CD4-positive, CD25-positive, alpha-beta regulatory T cell (primary cell): ENCODE measurements at regions not wholly inside any gene's neighbourhood (a gene's known extent, or its start where the extent isn't known, plus 50 kb on each side); places are given as distances from the start of the nearest gene placed in this dataset.

ENCODE experiments used
- ATAC-seq, 2 donors: fragments of 150-1000 bp; cut with Tn5 transposase; one replicate each; pipeline ENCODE4 v1.10.0; 2021; ENCODE audit warnings: low read depth in 2 of 2, moderate number of reproducible peaks in 2 of 2, moderate library complexity in 1 of 2
- DNase-seq, 3 donors: peaks; one replicate each; pipeline versions ENCODE4 v3.0.0 to v3.0.0-alpha.2; 2012 to 2022; ENCODE audit warnings: mixed read lengths in 1 of 3
- H3K27ac ChIP-seq: one replicate; pipeline ENCODE4 v1.7.0; 2013; ENCODE audit warnings: mild to moderate bottlenecking, low read length; ENCODE audit not compliant: insufficient read depth, poor library complexity, severe bottlenecking
- H3K27me3 ChIP-seq: one replicate; pipeline ENCODE4 v1.7.0; 2013; ENCODE audit warnings: low read length; ENCODE audit not compliant: control insufficient read depth, insufficient read depth
- H3K36me3 ChIP-seq: one replicate; pipeline ENCODE4 v1.7.0; 2013; ENCODE audit warnings: mild to moderate bottlenecking, low read length, moderate library complexity; ENCODE audit not compliant: control insufficient read depth, insufficient read depth
- H3K4me1 ChIP-seq: 2 replicates; pipeline ENCODE4 v1.7.0; 2013; ENCODE audit warnings: mild to moderate bottlenecking, low read length; ENCODE audit not compliant: insufficient read depth, control insufficient read depth, poor library complexity, severe bottlenecking
- H3K4me3 ChIP-seq: one replicate; pipeline ENCODE4 v1.7.0; 2013; ENCODE audit warnings: low read depth, mild to moderate bottlenecking, low read length, moderate library complexity
- H3K9me3 ChIP-seq, 2 experiments: 1 replicate in 1 of 2; 2 replicates in 1 of 2; pipeline ENCODE4 v1.7.0; 2013; ENCODE audit warnings: low read length in 2 of 2, mild to moderate bottlenecking in 1 of 2, moderate library complexity in 1 of 2; ENCODE audit not compliant: control insufficient read depth in 2 of 2
- H3K27ac Mint-ChIP-seq, 3 donors: one replicate each; pipeline ENCODE4 v1.8.0; 2020 to 2022; ENCODE audit warnings: mild to moderate bottlenecking in 3 of 3, mixed read lengths in 3 of 3, moderate library complexity in 2 of 3
- H3K27me3 Mint-ChIP-seq: one replicate; pipeline ENCODE4 v1.8.0; 2022; ENCODE audit warnings: mild to moderate bottlenecking, mixed read lengths
- H3K36me3 Mint-ChIP-seq: one replicate; pipeline ENCODE4 v1.8.0; 2020; ENCODE audit warnings: mixed read lengths
- H3K4me1 Mint-ChIP-seq, 4 donors: one replicate each; pipeline ENCODE4 v1.8.0; 2020 to 2022; ENCODE audit warnings: mixed read lengths in 4 of 4, mild to moderate bottlenecking in 1 of 4
- H3K4me3 Mint-ChIP-seq, 4 donors: one replicate each; pipeline ENCODE4 v1.8.0; 2020 to 2022; ENCODE audit warnings: mild to moderate bottlenecking in 4 of 4, mixed read lengths in 4 of 4, moderate library complexity in 3 of 4
- H3K9me3 Mint-ChIP-seq, 7 donors: one replicate each; pipeline ENCODE4 v1.8.0; 2020 to 2022; ENCODE audit warnings: mixed read lengths in 7 of 7, mild to moderate bottlenecking in 3 of 7, moderate library complexity in 2 of 7

- DNase-seq (no peak), ATAC-seq (no peak)
- Mint-ChIP-seq H3K4me3 (no peak overlapping the region), H3K4me1 (no peaks in the 10 kb centered on the region), H3K27ac (no peak overlapping the region), H3K36me3 (peaks cover 7% of the 10 kb centered on the region), H3K27me3 (peaks cover 6% of the 10 kb centered on the region), H3K9me3 (peaks cover 2 to 28% (median 10%) of the 10 kb centered on the region in 7 donors)
- H3K9me3 ChIP-seq: peaks cover 3 to 9% of the 10 kb centered on the region in 2 experiments
- H3K36me3 ChIP-seq: no peaks in the 10 kb centered on the region
- peaks cover 4% of the 10 kb centered on the region for H3K27me3 ChIP-seq
- H3K27ac ChIP-seq: no peak overlapping the region
- no peak overlapping the region for H3K4me3 ChIP-seq
- no peaks in the 10 kb centered on the region for H3K4me1 ChIP-seq
Observed at GRCh38 chr4:38343608-38344007, 320.4 kb upstream of the KLF3 start.

- Mint-ChIP-seq H3K4me3 (no peak overlapping the region), H3K27ac (no peak overlapping the region)
Observed at GRCh38 chr4:38344929-38345328, 319.1 kb upstream of the KLF3 start.

GRCh38 chr4:38347251-38347650 lies 316.7 kb upstream of the KLF3 start:
- H3K27ac Mint-ChIP-seq: no peak overlapping the region
- H3K9me3 ChIP-seq: peaks cover 2 to 8% of the 10 kb centered on the region in 2 experiments
- DNase-seq: no peak

More at GRCh38 chr4:38344929-38345328, 319.1 kb upstream of the KLF3 start:
- ATAC-seq (no peak), DNase-seq (no peak)
- H3K36me3 ChIP-seq: no peaks in the 10 kb centered on the region
- H3K4me1 Mint-ChIP-seq: no peaks in the 10 kb centered on the region
- H3K4me1 ChIP-seq: no peaks in the 10 kb centered on the region
- H3K27me3 Mint-ChIP-seq: peaks cover 8% of the 10 kb centered on the region
- H3K27me3 ChIP-seq: peaks cover 9% of the 10 kb centered on the region
- peaks cover 1 to 18% (median 8%) of the 10 kb centered on the region in 7 donors for H3K9me3 Mint-ChIP-seq
- H3K4me3 ChIP-seq: no peak overlapping the region
- peaks cover 6% of the 10 kb centered on the region for H3K36me3 Mint-ChIP-seq
- H3K27ac ChIP-seq: no peak overlapping the region
- H3K9me3 ChIP-seq: peaks cover 0 to 5% of the 10 kb centered on the region in 2 experiments

GRCh38 chr4:38354421-38354820 lies 309.6 kb upstream of the KLF3 start:
- H3K9me3 Mint-ChIP-seq: peaks cover 0 to 24% (median 6%) of the 10 kb centered on the region in 7 donors
- no peak overlapping the region for H3K4me3 ChIP-seq
- no peaks in the 10 kb centered on the region for H3K36me3 Mint-ChIP-seq
- H3K27ac ChIP-seq: no peak overlapping the region
- H3K4me1 Mint-ChIP-seq: peaks cover 4 to 13% (median 5%) of the 10 kb centered on the region in 4 donors
- no peaks in the 10 kb centered on the region for H3K4me1 ChIP-seq
- no peak for DNase-seq
- peaks cover 2 to 7% of the 10 kb centered on the region in 2 experiments for H3K9me3 ChIP-seq
- no peak for ATAC-seq
- peaks cover 12% of the 10 kb centered on the region for H3K27me3 Mint-ChIP-seq
- peaks cover 5% of the 10 kb centered on the region for H3K27me3 ChIP-seq
- no peaks in the 10 kb centered on the region for H3K36me3 ChIP-seq
- no peak overlapping the region for H3K27ac Mint-ChIP-seq
- no peak overlapping the region for H3K4me3 Mint-ChIP-seq

More at GRCh38 chr4:38347251-38347650, 316.7 kb upstream of the KLF3 start:
- Histone ChIP-seq H3K36me3 (no peaks in the 10 kb centered on the region), H3K4me3 (no peak overlapping the region), H3K27ac (no peak overlapping the region), H3K4me1 (no peaks in the 10 kb centered on the region), H3K27me3 (peaks cover 9% of the 10 kb centered on the region)
- no peaks in the 10 kb centered on the region for H3K4me1 Mint-ChIP-seq
- peaks cover 11% of the 10 kb centered on the region for H3K27me3 Mint-ChIP-seq
- peaks cover 6% of the 10 kb centered on the region for H3K36me3 Mint-ChIP-seq
- peaks cover 3 to 26% (median 6%) of the 10 kb centered on the region in 7 donors for H3K9me3 Mint-ChIP-seq
- no peak for ATAC-seq
- H3K4me3 Mint-ChIP-seq: no peak overlapping the region

GRCh38 chr4:38354872-38355271 lies 309.1 kb upstream of the KLF3 start:
- no peak overlapping the region for H3K4me3 ChIP-seq
- H3K27me3 ChIP-seq: peaks cover 3% of the 10 kb centered on the region
- H3K36me3 ChIP-seq: no peaks in the 10 kb centered on the region
- H3K27ac ChIP-seq: no peak overlapping the region
- Mint-ChIP-seq H3K27me3 (peaks cover 11% of the 10 kb centered on the region), H3K4me1 (peaks cover 5 to 16% (median 7%) of the 10 kb centered on the region in 4 donors), H3K9me3 (peaks cover 0 to 24% (median 6%) of the 10 kb centered on the region in 7 donors), H3K4me3 (no peak overlapping the region), H3K36me3 (no peaks in the 10 kb centered on the region), H3K27ac (peak overlapping the region in 1 of 3 donors; percentile 5)
- DNase-seq (no peak), ATAC-seq (no peak)
- peaks cover 2 to 7% of the 10 kb centered on the region in 2 experiments for H3K9me3 ChIP-seq
- H3K4me1 ChIP-seq: no peaks in the 10 kb centered on the region

- H3K4me1 Mint-ChIP-seq: peaks cover 5 to 16% (median 9%) of the 10 kb centered on the region in 4 donors
- H3K36me3 Mint-ChIP-seq: no peaks in the 10 kb centered on the region
- Histone ChIP-seq H3K9me3 (peaks cover 2 to 7% of the 10 kb centered on the region in 2 experiments), H3K4me1 (no peaks in the 10 kb centered on the region), H3K27me3 (no peaks in the 10 kb centered on the region), H3K4me3 (no peak overlapping the region), H3K36me3 (no peaks in the 10 kb centered on the region), H3K27ac (no peak overlapping the region)
- H3K27ac Mint-ChIP-seq: no peak overlapping the region
- H3K9me3 Mint-ChIP-seq: peaks cover 0 to 23% (median 5%) of the 10 kb centered on the region in 7 donors
- no peak for DNase-seq
- peaks cover 6% of the 10 kb centered on the region for H3K27me3 Mint-ChIP-seq
- H3K4me3 Mint-ChIP-seq: no peak overlapping the region
- no peak for ATAC-seq
Observed at GRCh38 chr4:38356686-38357085, 307.3 kb upstream of the KLF3 start.

- peaks cover 5 to 16% (median 9%) of the 10 kb centered on the region in 4 donors for H3K4me1 Mint-ChIP-seq
- H3K27ac ChIP-seq: no peak overlapping the region
- H3K4me1 ChIP-seq: no peaks in the 10 kb centered on the region
- DNase-seq (no peak), ATAC-seq (no peak)
- no peak overlapping the region for H3K27ac Mint-ChIP-seq
- no peaks in the 10 kb centered on the region for H3K27me3 ChIP-seq
- H3K9me3 Mint-ChIP-seq: peaks cover 0 to 19% (median 3%) of the 10 kb centered on the region in 7 donors
- H3K36me3 ChIP-seq: no peaks in the 10 kb centered on the region
- no peaks in the 10 kb centered on the region for H3K9me3 ChIP-seq
- H3K36me3 Mint-ChIP-seq: no peaks in the 10 kb centered on the region
- H3K27me3 Mint-ChIP-seq: peaks cover 2% of the 10 kb centered on the region
- no peak overlapping the region for H3K4me3 ChIP-seq
- no peak overlapping the region for H3K4me3 Mint-ChIP-seq
Observed at GRCh38 chr4:38357546-38357945, 306.5 kb upstream of the KLF3 start.

- Mint-ChIP-seq H3K9me3 (peaks cover 0 to 9% (median 3%) of the 10 kb centered on the region in 7 donors), H3K36me3 (no peaks in the 10 kb centered on the region), H3K27ac (peak overlapping the region; percentile 5 to 38 (median 21)), H3K4me1 (peaks cover 5 to 16% (median 9%) of the 10 kb centered on the region in 4 donors), H3K27me3 (no peaks in the 10 kb centered on the region), H3K4me3 (no peak overlapping the region)
- Histone ChIP-seq H3K9me3 (no peaks in the 10 kb centered on the region), H3K4me3 (no peak overlapping the region), H3K4me1 (no peaks in the 10 kb centered on the region), H3K27me3 (no peaks in the 10 kb centered on the region), H3K36me3 (no peaks in the 10 kb centered on the region), H3K27ac (no peak overlapping the region)
- DNase-seq: peak in 1 of 3 donors; percentile 67
- ATAC-seq: peak in 1 of 2 donors; percentile 28
Observed at GRCh38 chr4:38359113-38359512, 304.9 kb upstream of the KLF3 start.
